Hematopoietic multipotent progenitor cell treated with erythropoietin and hydrocortisone succinate and interleukin-3 and kit ligand, for 8 days (in vitro differentiated cells): ENCODE measurements at regions not wholly inside any gene's neighbourhood (a gene's known extent, or its start where the extent isn't known, plus 50 kb on each side); places are given as distances from the start of the nearest gene placed in this dataset.

Experiments used
- DNase-seq: peaks from one replicate; pipeline ENCODE4 v3.0.0-alpha.2; 2015

DNA sequence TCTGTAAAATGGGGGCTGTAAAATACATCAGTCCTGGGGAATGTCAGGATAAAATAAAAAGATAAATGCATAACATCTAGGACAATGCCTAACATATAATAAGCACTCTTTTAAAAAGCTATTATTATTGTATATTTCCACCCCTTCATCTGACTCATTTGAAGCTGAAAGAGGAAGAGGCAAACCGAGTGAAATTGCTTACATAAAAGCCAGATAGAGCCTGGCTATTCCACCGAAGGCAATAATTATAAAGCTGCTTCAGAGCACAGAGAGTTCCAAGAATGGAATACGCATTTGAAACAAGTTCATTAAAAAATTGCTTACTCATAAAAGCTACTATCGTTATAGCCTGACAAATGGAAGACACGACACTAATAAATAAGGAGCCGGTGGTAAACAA, 186.1 kb upstream of the CAMK1G start:
- DNase-seq, result no peak

GRCh38 chr1:209397910-209398309, 185.6 kb upstream of the CAMK1G start:
- DNase-seq, result no peak

DNA sequence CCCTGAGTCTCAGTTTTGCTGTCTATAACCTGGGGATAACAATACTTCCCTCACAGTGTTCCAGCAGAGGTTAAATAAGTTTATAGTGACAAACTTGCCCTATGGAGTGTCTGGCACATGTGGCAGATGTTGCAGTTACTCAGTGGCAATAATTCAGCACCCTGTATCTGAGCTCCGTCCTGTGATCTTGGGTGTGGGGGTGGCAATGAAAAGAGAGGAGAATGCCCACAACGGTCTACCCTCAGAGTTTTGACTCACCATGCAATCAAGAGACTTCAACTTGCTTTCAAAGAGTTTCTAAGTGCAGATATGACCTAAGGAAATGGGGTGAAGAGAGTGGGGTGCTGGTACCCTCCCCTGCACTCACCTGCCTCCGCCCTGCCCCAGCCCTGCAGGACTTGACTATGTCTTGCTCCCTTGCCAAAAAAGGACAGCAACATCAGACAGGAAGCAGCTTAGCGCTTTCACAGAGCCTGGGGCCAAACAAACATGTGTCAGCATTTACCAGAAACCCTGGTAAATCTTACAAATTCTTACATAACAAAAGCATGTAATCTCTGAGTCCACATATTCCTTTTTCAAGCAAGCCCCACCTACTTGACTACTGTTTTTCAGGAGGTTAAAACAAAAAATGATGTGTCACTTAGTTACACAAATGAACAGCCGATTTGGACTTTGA, 185.1 kb upstream of the CAMK1G start:
- DNase-seq, result no peak

- no peak for DNase-seq
Measured at GRCh38 chr1:209399800-209400199, 183.7 kb upstream of the CAMK1G start.

- no peak for DNase-seq
Measured at GRCh38 chr1:209400351-209401220, 182.9 kb upstream of the CAMK1G start.

GRCh38 chr1:209402697-209403096, 180.8 kb upstream of the CAMK1G start:
- no peak for DNase-seq

DNA sequence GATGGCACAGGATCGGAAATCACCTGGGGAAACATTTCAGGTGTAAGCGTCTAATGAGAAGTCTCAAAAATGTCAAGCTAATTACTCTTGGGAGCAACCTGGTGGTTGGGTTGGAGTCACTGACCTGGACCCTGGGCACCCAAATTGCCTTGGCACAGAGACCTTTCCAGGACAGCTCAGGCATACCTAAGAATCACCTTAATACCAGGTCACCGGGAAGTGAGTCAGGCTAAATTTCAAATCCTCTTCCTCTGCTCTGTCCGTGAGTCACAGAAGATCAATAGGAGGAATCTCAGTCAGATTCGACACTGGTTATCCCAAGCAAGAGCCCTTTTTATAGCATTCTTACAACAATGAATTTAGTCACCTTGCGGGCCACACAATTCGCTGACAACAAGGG, 179.6 kb upstream of the CAMK1G start:
- no peak for DNase-seq

- no peak for DNase-seq
Measured at GRCh38 chr1:209404577-209404976, 178.9 kb upstream of the CAMK1G start.

DNA sequence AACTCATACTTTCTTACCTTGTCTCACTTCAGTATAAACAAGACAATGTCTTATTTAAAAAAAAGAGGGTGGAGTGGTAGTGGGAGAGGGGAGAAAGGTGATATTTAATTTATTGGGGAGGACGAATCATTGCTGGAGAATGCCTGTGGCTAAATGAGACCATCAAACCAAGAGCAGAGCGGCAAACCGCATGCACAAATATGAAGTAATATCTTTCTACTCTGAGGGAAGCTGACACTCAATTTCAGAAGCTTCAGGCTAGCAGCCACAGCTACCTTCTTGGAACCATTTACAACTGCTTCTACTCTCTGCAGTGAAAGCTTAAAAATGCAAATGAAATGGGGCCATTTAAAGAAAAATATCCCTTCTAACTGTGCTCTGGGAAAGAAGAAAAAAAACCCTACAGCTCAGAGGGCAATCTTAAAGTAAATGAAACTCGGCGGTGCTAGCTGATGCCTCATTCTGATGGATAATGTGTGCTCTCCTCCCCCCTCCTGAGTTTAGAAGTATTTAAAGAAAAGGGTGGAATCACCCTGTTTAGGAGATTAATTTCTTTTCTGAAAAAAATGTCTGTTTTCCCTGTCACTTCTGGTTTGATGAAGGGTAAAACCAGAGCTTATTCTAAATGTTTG, 178.2 kb upstream of the CAMK1G start:
- DNase-seq, result no peak

GRCh38 chr1:209406168-209406567, 177.3 kb upstream of the CAMK1G start:
- DNase-seq, result no peak

DNA sequence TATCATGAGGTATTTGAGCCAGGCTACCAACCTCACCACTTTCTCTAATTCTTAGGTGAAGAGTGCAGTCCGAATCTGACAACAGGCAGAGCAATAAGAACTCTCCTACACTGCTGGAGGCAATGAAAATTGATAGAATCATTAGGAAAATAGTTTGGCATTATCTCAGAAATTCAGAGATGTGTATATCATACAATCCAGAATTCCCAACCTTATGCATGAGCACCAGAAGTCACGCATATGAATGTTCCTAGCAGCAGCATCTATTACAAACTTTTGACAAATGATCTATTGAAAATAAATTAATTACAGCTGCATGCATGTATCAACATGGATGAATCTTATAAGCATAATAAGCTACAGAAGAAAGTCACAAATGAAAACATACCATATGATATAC, 176.9 kb upstream of the CAMK1G start:
- no peak for DNase-seq

- DNase-seq, result no peak
Measured at GRCh38 chr1:209409780-209410179, 173.7 kb upstream of the CAMK1G start.

DNA sequence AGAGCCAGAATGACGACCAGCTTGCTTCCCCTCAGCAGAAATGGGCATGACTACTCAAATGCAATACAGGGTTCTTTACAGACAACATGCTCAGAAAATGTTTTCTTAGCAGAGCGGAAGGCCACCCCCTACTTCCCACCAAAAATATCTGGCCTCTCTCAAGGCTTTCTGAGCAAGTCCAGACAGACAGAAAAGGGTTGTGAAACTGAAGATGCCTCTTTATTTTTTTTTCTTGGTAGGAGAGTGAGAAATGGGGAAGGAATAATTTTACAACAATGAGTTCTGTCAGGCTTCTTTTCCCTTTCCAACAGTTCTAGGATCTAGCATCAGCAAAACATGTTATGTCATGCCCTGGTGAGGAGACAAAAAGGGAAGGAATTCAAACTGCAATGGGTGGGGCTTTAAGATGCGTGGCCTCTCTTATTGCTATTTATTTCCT, 172.0 kb upstream of the CAMK1G start:
- no peak for DNase-seq

DNA sequence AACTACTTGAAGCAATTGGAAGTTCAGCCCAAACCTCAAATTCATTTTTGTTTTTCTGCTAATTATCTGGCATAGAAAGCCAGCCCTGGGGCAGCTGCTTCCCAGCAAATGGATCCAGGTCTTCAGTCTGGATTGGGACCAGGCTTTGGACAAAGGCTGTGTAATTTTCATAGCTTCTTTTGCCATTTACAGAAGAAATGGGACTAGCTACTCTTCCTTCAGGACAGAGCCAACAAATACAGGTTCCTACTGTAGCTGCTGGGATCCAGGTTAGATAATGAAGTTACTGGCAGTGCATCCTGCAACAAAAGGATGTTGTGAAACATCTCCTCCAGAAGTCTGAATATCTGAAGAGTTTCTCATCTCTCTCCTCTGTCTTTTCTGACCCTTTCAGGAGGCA, 171.5 kb upstream of the CAMK1G start:
- no peak for DNase-seq

GRCh38 chr1:209412566-209412965, 170.9 kb upstream of the CAMK1G start:
- DNase-seq, result no peak

- DNase-seq, result no peak
Measured at GRCh38 chr1:209413062-209413461, 170.5 kb upstream of the CAMK1G start.

DNA sequence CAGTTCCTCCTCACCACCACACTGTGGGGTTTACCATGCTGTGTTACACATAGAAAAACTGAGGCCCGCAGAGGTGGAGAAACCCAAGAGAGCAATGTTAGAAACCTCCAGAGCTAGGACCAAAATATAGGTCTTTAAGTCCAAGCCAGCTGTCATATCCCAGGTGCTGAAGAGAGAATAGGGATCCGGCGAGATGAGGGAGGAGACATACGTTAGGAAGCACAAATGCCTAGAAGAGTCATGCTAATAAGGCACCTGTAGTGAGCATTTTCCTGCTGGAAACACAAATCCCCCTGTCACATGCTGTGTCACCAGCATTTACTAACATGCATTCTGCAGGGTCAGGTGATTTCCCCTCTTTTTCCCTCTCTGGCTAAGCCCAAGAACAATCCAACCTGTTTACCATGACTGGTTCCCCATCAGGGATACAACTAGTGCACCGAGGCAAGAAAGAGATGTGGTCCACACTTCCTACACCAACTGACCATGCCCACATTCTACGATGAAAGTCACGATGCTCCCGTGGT, 168.6 kb upstream of the CAMK1G start:
- no peak for DNase-seq

DNA sequence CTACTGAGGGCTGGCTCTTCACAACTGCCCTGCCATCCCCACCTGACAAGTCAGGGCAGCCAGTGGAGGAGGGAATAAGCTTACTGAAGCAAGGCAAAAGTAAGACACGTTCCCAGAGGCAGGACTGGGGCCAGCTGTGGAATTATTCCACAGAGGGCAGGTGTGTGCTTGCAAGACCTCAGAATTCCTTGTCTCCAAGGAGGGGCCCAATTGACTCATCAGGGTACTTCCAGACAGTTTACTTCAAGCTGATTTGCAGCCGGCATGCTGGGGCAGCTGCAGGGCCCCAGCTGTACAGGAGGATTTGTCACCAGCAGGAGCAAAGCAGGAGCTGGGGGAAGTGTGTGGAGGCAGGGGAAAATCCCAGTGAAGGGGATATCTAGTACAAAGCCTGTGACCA, 167.5 kb upstream of the CAMK1G start:
- no peak for DNase-seq

DNA sequence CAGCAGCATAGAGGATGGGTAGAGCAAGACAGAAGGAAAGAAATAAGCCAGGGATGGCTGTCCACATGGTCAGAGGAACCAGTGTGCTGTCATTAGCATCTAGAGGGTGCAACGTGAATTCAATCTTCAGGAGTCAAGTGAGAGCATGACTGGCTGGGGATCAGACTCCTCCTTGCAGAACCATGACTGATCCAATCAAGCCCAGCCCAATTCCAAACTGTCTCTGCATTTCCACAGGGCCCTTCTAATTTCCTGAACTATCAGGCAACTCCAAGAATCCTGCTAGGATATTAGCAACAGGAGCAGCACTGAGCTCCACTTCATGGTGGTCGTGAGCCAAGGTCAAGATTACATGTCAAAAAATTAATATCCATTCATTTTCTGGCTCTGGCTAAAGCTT, 166.8 kb upstream of the CAMK1G start:
- DNase-seq, result no peak

DNA sequence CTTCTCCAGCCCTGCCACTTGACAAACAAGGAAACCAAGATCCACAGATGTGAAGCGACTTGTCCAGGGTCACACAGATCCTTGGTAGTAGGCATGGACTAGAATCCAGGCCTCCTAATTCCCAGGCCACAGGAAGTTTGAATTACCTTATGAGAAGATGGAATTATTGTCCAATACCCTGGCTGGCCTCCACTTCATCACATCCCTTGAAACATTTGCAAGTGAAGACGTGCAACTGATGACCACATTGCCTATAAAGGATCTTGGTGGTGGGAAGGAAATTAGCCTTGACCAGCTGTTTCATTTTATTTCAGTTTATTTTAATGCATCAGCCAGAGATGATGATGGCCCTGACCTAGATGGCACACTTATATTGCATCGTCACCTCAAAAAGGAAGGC, 165.8 kb upstream of the CAMK1G start:
- DNase-seq, result no peak

- no peak for DNase-seq
Measured at GRCh38 chr1:209420276-209420675, 163.2 kb upstream of the CAMK1G start.

- DNase-seq, result no peak
Measured at GRCh38 chr1:209421186-209421585, 162.3 kb upstream of the CAMK1G start.

DNA sequence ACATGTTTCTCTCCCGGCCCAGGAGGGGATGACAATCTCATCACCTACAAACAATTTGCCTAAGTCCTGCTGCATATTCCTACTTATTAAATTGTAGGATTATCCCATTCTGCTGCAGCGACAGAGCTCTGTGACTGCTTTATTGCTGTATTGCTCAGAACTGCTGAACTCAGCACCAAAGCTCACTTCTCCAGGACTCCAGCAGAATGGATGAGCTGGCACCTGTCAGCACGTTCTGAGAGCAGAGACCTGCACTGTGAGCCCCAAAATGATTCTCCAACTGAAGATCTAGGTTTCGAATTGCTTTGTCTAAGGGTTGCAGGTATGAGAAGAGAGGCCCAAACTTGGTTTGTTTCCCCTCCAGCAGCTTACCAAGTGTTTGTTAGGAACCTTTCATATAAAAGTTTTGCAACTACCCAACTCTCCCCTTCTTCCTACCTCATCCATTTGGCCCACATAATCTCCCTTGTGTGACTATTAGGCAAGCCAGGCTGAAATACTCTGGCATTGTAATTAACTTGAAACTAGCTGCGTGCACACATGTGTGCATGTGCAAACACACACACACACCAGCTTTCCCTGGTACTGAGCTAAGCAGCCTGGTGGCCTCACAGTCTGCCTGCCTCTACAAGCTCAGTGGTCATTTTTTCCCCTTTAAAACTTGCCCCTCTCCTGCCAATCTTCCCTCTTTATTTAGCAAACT, 161.4 kb upstream of the CAMK1G start:
- DNase-seq, result no peak
